Uterus (tissue), 3 donors: ENCODE measurements at regions not wholly inside any gene's neighbourhood (a gene's known extent, or its start where the extent isn't known, plus 50 kb on each side); places are given as distances from the start of the nearest gene placed in this dataset.

ENCODE experiments used
- DNase-seq, 2 donors: peaks; one replicate each; pipeline ENCODE4 v3.0.0-alpha.2; 2019 to 2020
- H3K27ac ChIP-seq, 2 donors: fragments of 200-600 bp; sonication (generic); 1 replicate in 1 of 2; 2 replicates in 1 of 2; pipeline ENCODE4 v1.5.1; 2016 to 2018
- H3K27me3 ChIP-seq, 2 donors: fragments of 200-600 bp; sonication (generic); one replicate each; pipeline ENCODE4 v1.5.1; 2018 to 2019; ENCODE audit warnings: control low read depth in 1 of 2
- H3K36me3 ChIP-seq, 2 donors: fragments of 200-600 bp; sonication (generic); one replicate each; pipeline ENCODE4 v1.5.1; 2019; ENCODE audit warnings: control low read depth in 1 of 2
- H3K4me1 ChIP-seq, 2 donors: fragments of 200-600 bp; sonication (generic); one replicate each; pipeline ENCODE4 v1.5.1; 2018 to 2019; ENCODE audit warnings: control low read depth in 1 of 2
- H3K4me3 ChIP-seq, 2 donors: fragments of 200-600 bp; sonication (generic); 1 replicate in 1 of 2; 2 replicates in 1 of 2; pipeline ENCODE4 v1.5.1; 2018 to 2019; ENCODE audit warnings: mild to moderate bottlenecking in 1 of 2
- H3K9me3 ChIP-seq, 2 donors: fragments of 200-600 bp; sonication (generic); one replicate each; pipeline ENCODE4 v1.5.1; 2019; ENCODE audit warnings: control low read depth in 1 of 2
- CTCF ChIP-seq, 4 experiments: fragments of 200-600 bp in 2 of 4; fragments of 450-650 bp in 2 of 4; sonication (generic) in 2 of 4; IDR thresholded peaks; one replicate each; pipeline ENCODE4 v1.5.1; 2016 to 2019; ENCODE audit warnings: antibody characterized with exemption in 4 of 4, mild to moderate bottlenecking in 2 of 4, moderate library complexity in 1 of 4
- POLR2A ChIP-seq, 2 donors: fragments of 450-650 bp; IDR thresholded peaks; one replicate each; pipeline ENCODE4 v1.6.1; 2016; ENCODE audit warnings: antibody characterized with exemption in 2 of 2, mild to moderate bottlenecking in 1 of 2, moderate library complexity in 1 of 2
- intact Hi-C: fragments of 100-400 bp; cut with DNase I; formaldehyde crosslinking; loops from one replicate; pipeline ENCODE4 v1.15.1; 2023; ENCODE audit warnings: low total_unique reads
- donor health status: DM: yes; HTN: yes; CAD: no.

- no peak overlapping the region for H3K4me3 ChIP-seq
- H3K9me3 ChIP-seq, result no peaks in the 10 kb centered on the region
- no peaks in the 10 kb centered on the region for H3K27me3 ChIP-seq
- H3K36me3 ChIP-seq, result no peaks in the 10 kb centered on the region
- TF ChIP-seq CTCF (IDR thresholded peaks at IDR 0.05), result no peak
- TF ChIP-seq POLR2A (IDR thresholded peaks at IDR 0.05), result no peak
- no peak overlapping the region for H3K27ac ChIP-seq
- H3K4me1 ChIP-seq, result no peaks in the 10 kb centered on the region
- intact Hi-C loops, result no loop called here
- DNase-seq, result no peak
Observed at GRCh38 chr5:127133071-127133470, 59.8 kb upstream of the C5orf63 start.

GRCh38 chr5:127136908-127137307 lies 63.6 kb upstream of the C5orf63 start:
- Histone ChIP-seq H3K27ac (no peak overlapping the region), H3K27me3 (no peaks in the 10 kb centered on the region), H3K36me3 (no peaks in the 10 kb centered on the region), H3K9me3 (no peaks in the 10 kb centered on the region), H3K4me3 (no peak overlapping the region), H3K4me1 (no peaks in the 10 kb centered on the region)
- intact Hi-C loops, result no loop called here
- no peak for TF ChIP-seq CTCF (IDR thresholded peaks at IDR 0.05)
- no peak for TF ChIP-seq POLR2A (IDR thresholded peaks at IDR 0.05)
- DNase-seq, result no peak

GRCh38 chr5:127143722-127144121 lies 70.4 kb upstream of the C5orf63 start:
- DNase-seq, result no peak
- Histone ChIP-seq H3K9me3 (no peaks in the 10 kb centered on the region), H3K36me3 (no peaks in the 10 kb centered on the region), H3K27ac (no peak overlapping the region), H3K4me1 (no peaks in the 10 kb centered on the region), H3K27me3 (no peaks in the 10 kb centered on the region), H3K4me3 (no peak overlapping the region)
- TF ChIP-seq POLR2A (IDR thresholded peaks at IDR 0.05) (no peak), CTCF (IDR thresholded peaks at IDR 0.05) (no peak)
- intact Hi-C loops, result no loop called here

- TF ChIP-seq POLR2A (IDR thresholded peaks at IDR 0.05) (no peak), CTCF (IDR thresholded peaks at IDR 0.05) (no peak)
- Histone ChIP-seq H3K4me1 (no peaks in the 10 kb centered on the region), H3K36me3 (no peaks in the 10 kb centered on the region), H3K9me3 (no peaks in the 10 kb centered on the region), H3K27ac (no peak overlapping the region), H3K4me3 (no peak overlapping the region), H3K27me3 (no peaks in the 10 kb centered on the region)
- intact Hi-C loops, result no loop called here
- DNase-seq, result no peak
Observed at GRCh38 chr5:127153031-127153430, 79.7 kb upstream of the C5orf63 start.

- no peak overlapping the region for H3K4me3 ChIP-seq
- intact Hi-C loops, result no loop called here
- DNase-seq, result no peak
- no peaks in the 10 kb centered on the region for H3K36me3 ChIP-seq
- H3K4me1 ChIP-seq, result no peaks in the 10 kb centered on the region
- no peaks in the 10 kb centered on the region for H3K27me3 ChIP-seq
- H3K9me3 ChIP-seq, result no peaks in the 10 kb centered on the region
- TF ChIP-seq CTCF (IDR thresholded peaks at IDR 0.05) (no peak), POLR2A (IDR thresholded peaks at IDR 0.05) (no peak)
- no peak overlapping the region for H3K27ac ChIP-seq
Observed at GRCh38 chr5:127153521-127153920, 80.2 kb upstream of the C5orf63 start.
